ENCODE measurements at regions not wholly inside any gene's neighbourhood (a gene's known extent, or its start where the extent isn't known, plus 50 kb on each side); places are given as distances from the start of the nearest gene placed in this dataset.
"Not testable (repeated sequence)": the region's sequence is repeated elsewhere in the genome, so short reads cannot be mapped to it uniquely, and the experiment has no call there.

- H3K27me3 ChIP-seq (replicated peaks), result no peaks in the 10 kb centered on the region
- in situ Hi-C loops (cut with HindIII; ENCODE audit: low pct_ligation_motif_present, low sequenced_read_pairs), result no loop called here
- TF ChIP-seq, protein P1, sequence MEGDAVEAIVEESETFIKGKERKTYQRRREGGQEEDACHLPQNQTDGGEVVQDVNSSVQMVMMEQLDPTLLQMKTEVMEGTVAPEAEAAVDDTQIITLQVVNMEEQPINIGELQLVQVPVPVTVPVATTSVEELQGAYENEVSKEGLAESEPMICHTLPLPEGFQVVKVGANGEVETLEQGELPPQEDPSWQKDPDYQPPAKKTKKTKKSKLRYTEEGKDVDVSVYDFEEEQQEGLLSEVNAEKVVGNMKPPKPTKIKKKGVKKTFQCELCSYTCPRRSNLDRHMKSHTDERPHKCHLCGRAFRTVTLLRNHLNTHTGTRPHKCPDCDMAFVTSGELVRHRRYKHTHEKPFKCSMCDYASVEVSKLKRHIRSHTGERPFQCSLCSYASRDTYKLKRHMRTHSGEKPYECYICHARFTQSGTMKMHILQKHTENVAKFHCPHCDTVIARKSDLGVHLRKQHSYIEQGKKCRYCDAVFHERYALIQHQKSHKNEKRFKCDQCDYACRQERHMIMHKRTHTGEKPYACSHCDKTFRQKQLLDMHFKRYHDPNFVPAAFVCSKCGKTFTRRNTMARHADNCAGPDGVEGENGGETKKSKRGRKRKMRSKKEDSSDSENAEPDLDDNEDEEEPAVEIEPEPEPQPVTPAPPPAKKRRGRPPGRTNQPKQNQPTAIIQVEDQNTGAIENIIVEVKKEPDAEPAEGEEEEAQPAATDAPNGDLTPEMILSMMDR (IDR thresholded peaks at IDR 0.05; ENCODE audit: low read depth, low read length, missing control alignments), result no peak
- no peak overlapping the region for H3K4me3 ChIP-seq (ENCODE audit: low read depth, low read length)
- no peak overlapping the region for H3K27ac ChIP-seq
- no peak for DNase-seq
- H3K36me3 ChIP-seq (replicated peaks), result no peaks in the 10 kb centered on the region
Observed at GRCh38 chr10:34895977-34896376, 80.9 kb upstream of the PARD3 start.

GRCh38 chr10:34895046-34895445 is 80.0 kb upstream of the PARD3 start:
- H3K27ac ChIP-seq; in situ Hi-C loops (cut with HindIII; ENCODE audit: low pct_ligation_motif_present, low sequenced_read_pairs); H3K36me3 ChIP-seq (replicated peaks): not testable (repeated sequence)

DNA sequence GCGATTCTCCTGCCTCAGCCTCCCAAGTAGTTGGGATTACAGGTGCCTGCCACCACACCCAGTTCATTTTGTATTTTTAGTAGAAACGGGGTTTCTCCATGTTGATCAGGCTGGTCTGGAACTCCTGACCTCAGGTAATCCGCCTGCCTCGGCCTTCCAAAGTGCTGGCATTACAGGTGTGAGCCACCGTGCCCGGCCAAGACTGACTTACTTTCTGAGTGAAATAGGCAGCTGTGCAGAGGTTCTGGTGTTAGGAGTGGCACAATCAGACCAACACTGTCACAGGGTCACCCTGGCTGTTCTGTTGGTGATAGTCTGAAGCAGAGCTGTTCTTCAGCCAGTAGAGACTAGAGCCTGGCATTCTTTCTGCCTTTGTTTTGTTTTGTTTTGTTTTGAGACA is 77.4 kb upstream of the PARD3 start:
- H3K36me3 ChIP-seq (replicated peaks); H3K4me3 ChIP-seq (ENCODE audit: low read depth, low read length); H3K27ac ChIP-seq; in situ Hi-C loops (cut with HindIII; ENCODE audit: low pct_ligation_motif_present, low sequenced_read_pairs); DNase-seq; H3K27me3 ChIP-seq (replicated peaks): not testable (repeated sequence)

More at GRCh38 chr10:34895046-34895445, 80.0 kb upstream of the PARD3 start:
- DNase-seq; H3K27me3 ChIP-seq (replicated peaks); H3K4me3 ChIP-seq (ENCODE audit: low read depth, low read length): not testable (repeated sequence)

DNA sequence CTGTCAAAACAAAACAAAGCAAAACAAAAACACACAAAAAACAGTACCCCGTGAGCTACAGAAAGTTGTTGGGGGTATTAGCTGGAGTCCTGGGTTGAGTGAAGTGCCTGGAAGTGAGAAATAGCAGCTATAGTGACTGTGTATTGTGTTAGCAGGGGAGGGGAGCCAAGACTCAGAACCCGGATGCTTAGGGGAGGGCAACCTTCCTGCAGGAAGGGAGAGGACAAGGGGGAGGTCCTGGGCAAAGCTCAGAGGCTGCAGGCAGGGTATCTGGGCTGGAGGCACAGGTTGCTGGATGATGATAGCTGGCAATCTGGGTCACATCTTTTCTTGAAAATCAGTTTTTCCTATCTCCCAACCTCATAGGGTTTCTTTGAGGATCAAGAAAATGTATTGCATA is 75.8 kb upstream of the PARD3 start:
- TF ChIP-seq, protein P1 (IDR thresholded peaks at IDR 0.05; ENCODE audit: low read depth, low read length, missing control alignments), result no peak
- H3K36me3 ChIP-seq (replicated peaks), result no peaks in the 10 kb centered on the region
- no peak overlapping the region for H3K4me3 ChIP-seq (ENCODE audit: low read depth, low read length)
- H3K27me3 ChIP-seq (replicated peaks), result no peaks in the 10 kb centered on the region
- in situ Hi-C loops (cut with HindIII; ENCODE audit: low pct_ligation_motif_present, low sequenced_read_pairs), result no loop called here
- H3K27ac ChIP-seq, result no peak overlapping the region
- DNase-seq, result no peak

DNA sequence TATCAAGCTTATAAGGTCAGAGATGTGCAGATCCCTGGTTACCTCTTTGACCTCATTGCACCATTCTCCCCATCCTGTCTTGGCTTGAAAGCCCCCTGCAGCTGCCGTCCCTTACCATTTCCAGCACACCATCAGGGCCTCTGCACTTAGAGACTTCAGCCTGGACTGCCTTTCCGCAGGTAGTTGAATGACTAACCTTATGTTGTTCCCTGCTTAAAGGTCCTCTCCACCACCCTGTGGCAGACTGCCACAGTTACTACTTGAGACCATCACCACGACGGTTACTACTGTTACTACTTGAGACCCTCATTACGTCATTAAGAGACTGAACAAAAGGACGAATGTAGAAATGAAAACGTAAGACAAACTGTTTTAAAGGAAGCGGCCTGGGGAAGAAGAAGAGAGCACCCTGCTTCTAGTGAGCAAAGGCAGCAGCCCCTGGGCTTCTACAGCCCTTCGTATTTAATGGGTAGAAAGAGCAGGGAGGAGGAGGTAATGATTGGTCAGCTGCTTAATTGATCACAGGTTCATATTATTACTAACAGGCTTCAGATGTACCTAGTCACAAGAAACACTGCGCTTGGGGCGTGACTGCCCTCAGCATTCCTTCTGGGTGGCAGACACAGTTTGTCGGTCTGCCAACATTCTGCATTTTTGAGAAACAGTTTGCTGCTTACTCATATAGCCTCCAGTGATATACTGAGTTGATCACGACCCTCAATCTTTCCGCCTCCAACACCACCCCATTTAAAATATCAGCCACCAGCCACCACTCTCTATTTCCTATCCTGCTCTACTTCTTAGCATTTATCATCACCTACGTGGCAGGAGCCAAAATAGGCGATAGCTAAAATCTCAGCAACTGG is 74.1 kb upstream of the PARD3 start:
- in situ Hi-C loops (cut with HindIII; ENCODE audit: low pct_ligation_motif_present, low sequenced_read_pairs), result no loop called here
- Histone ChIP-seq H3K4me3 (ENCODE audit: low read depth, low read length) (no peak overlapping the region), H3K27ac (no peak overlapping the region), H3K27me3 (replicated peaks) (no peaks in the 10 kb centered on the region), H3K36me3 (replicated peaks) (no peaks in the 10 kb centered on the region)
- no peak for DNase-seq
- TF ChIP-seq, protein P1 (IDR thresholded peaks at IDR 0.05; ENCODE audit: low read depth, low read length, missing control alignments), result no peak

DNA sequence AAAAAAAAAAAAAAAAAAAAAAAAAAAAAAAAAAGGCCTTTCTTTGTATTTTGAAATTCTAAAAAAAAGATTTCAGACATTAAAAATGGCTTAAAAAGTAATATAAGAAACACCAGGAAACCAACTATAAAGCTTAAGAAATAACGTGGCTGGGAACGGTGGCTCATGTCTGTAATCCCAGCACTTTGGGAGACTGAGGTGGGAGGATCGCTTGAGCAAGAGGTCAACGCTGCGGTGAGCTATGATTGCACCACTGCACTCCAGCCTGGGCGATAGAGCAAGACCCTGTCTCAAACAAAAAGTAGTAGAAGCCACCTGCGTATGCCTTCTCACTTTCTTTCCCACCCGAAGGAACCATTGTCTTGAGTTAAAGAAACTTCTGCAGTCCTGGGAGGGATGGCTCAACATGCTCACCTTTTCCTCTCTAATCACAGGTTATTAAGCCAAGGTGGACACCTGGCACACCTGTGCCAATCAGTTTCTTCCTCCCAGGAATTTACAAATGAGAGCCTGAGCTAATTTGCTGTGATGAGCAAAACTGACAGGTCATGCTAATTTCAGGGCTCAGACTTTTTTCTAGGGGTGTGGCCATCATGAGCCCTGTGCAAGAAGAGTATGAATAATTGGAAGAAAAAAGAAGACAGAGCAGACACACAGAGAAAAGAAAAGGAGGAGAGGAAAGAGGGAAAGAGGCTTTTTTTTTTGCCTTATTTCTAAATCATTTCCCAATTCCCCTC is 72.0 kb upstream of the PARD3 start:
- TF ChIP-seq, protein P1 (IDR thresholded peaks at IDR 0.05; ENCODE audit: low read depth, low read length, missing control alignments), result no peak
- DNase-seq, result no peak

More for the DNA sequence above, 72.0 kb upstream of the PARD3 start:
- no peak overlapping the region for H3K4me3 ChIP-seq (ENCODE audit: low read depth, low read length)
- H3K27ac ChIP-seq, result no peak overlapping the region
- H3K27me3 ChIP-seq (replicated peaks), result no peaks in the 10 kb centered on the region
- in situ Hi-C loops (cut with HindIII; ENCODE audit: low pct_ligation_motif_present, low sequenced_read_pairs), result no loop called here
- H3K36me3 ChIP-seq (replicated peaks), result no peaks in the 10 kb centered on the region
